GM19438 (cell line): ENCODE measurements at regions not wholly inside any gene's neighbourhood (a gene's known extent, or its start where the extent isn't known, plus 50 kb on each side); places are given as distances from the start of the nearest gene placed in this dataset.

ENCODE experiments used
- ATAC-seq: cut with Tn5 transposase; IDR thresholded peaks from one replicate; pipeline ENCODE4 v1.9.1; 2021; ENCODE audit warnings: low read depth; ENCODE audit not compliant: unreplicated experiment

GRCh38 chr3:194246709-194247349, 104.3 kb downstream of the CPN2 start:
- no peak for ATAC-seq

- ATAC-seq, result no peak
These were observed 103.8 kb downstream of the CPN2 start for GRCh38 chr3:194247350-194247740.

GRCh38 chr3:194249323-194250097, 101.6 kb downstream of the CPN2 start:
- no peak for ATAC-seq

- ATAC-seq, result no peak
These were observed 100.8 kb downstream of the CPN2 start for GRCh38 chr3:194250098-194251002.

GRCh38 chr3:194251007-194251406, 100.1 kb downstream of the CPN2 start:
- no peak for ATAC-seq

GRCh38 chr3:194251461-194251860, 99.7 kb downstream of the CPN2 start:
- ATAC-seq, result no peak

- ATAC-seq, result no peak
These were observed 99.1 kb downstream of the CPN2 start for GRCh38 chr3:194251891-194252560.

GRCh38 chr3:194253270-194253669, 97.9 kb downstream of the CPN2 start:
- ATAC-seq, result no peak

GRCh38 chr3:194254040-194254439, 97.1 kb downstream of the CPN2 start:
- no peak for ATAC-seq

- peak; percentile 65 for ATAC-seq
These were observed 95.7 kb downstream of the CPN2 start for GRCh38 chr3:194255252-194256039.

GRCh38 chr3:194256040-194256945, 94.8 kb downstream of the CPN2 start:
- no peak for ATAC-seq

- no peak for ATAC-seq
These were observed 93.9 kb downstream of the CPN2 start for GRCh38 chr3:194257151-194257621.

- ATAC-seq, result no peak
These were observed 93.0 kb downstream of the CPN2 start for GRCh38 chr3:194257916-194258668.

- ATAC-seq, result no peak
These were observed 91.0 kb downstream of the CPN2 start for GRCh38 chr3:194259982-194260766.

GRCh38 chr3:194261581-194262063, 89.5 kb downstream of the CPN2 start:
- ATAC-seq, result no peak

- ATAC-seq, result no peak
These were observed 88.8 kb downstream of the CPN2 start for GRCh38 chr3:194262176-194262924.
